Activated CD8-positive, alpha-beta memory T cell treated with anti-CD3 and anti-CD28 coated beads for 36 hours (primary cell): ENCODE measurements at regions not wholly inside any gene's neighbourhood (a gene's known extent, or its start where the extent isn't known, plus 50 kb on each side); places are given as distances from the start of the nearest gene placed in this dataset.
"Not testable (repeated sequence)": the region's sequence is repeated elsewhere in the genome, so short reads cannot be mapped to it uniquely, and the experiment has no call there.

Experiments used
- CTCF ChIA-PET: fragments of 350-600 bp; sonication (Branson Sonifier 250); formaldehyde crosslinking; loops from one replicate; lab custom pipeline; 2021; ENCODE audit warnings: antibody characterized with exemption; lab: Charles Lee
- POLR2A ChIA-PET: fragments of 350-600 bp; sonication (Branson Sonifier 250); formaldehyde crosslinking; loops from one replicate; lab custom pipeline; 2021; ENCODE audit warnings: antibody characterized with exemption; lab: Charles Lee

- ChIA-PET CTCF (no interaction called here), POLR2A (no interaction called here)
Measured at GRCh38 chr4:111281219-111281618, 658.3 kb upstream of the PITX2 start.

GRCh38 chr4:111282035-111282434 is 659.2 kb upstream of the PITX2 start:
- CTCF ChIA-PET = no interaction called here

GRCh38 chr4:111283066-111283677 is 660.3 kb upstream of the PITX2 start:
- ChIA-PET POLR2A (no interaction called here), CTCF (no interaction called here)

More at GRCh38 chr4:111282035-111282434, 659.2 kb upstream of the PITX2 start:
- POLR2A ChIA-PET = no interaction called here

GRCh38 chr4:111296466-111296865 is 673.6 kb upstream of the PITX2 start:
- ChIA-PET CTCF (no interaction called here), POLR2A (no interaction called here)

- POLR2A ChIA-PET = no interaction called here
- CTCF ChIA-PET = no interaction called here
Measured at GRCh38 chr4:111303806-111304205, 680.9 kb upstream of the PITX2 start.

GRCh38 chr4:111323496-111323895 is 700.6 kb upstream of the PITX2 start:
- POLR2A ChIA-PET = no interaction called here

GRCh38 chr4:111323916-111324315 is 701.0 kb upstream of the PITX2 start:
- CTCF ChIA-PET = no interaction called here
- POLR2A ChIA-PET = no interaction called here

More at GRCh38 chr4:111323496-111323895, 700.6 kb upstream of the PITX2 start:
- CTCF ChIA-PET = no interaction called here

GRCh38 chr4:111326450-111326849 is 703.6 kb upstream of the PITX2 start:
- ChIA-PET POLR2A (no interaction called here), CTCF (no interaction called here)

- POLR2A ChIA-PET = no interaction called here
Measured at GRCh38 chr4:111330786-111331185, 707.9 kb upstream of the PITX2 start.

GRCh38 chr4:111334361-111334760 is 711.5 kb upstream of the PITX2 start:
- POLR2A ChIA-PET = no interaction called here
- CTCF ChIA-PET = no interaction called here

More at GRCh38 chr4:111330786-111331185, 707.9 kb upstream of the PITX2 start:
- CTCF ChIA-PET = no interaction called here

GRCh38 chr4:111337186-111337876 is 714.5 kb upstream of the PITX2 start:
- POLR2A ChIA-PET, CTCF ChIA-PET: not testable (repeated sequence)

- CTCF ChIA-PET = interaction anchor here (0.5 kb wide), 1 partner anchor 15 kb away, joined by 6 read pairs; no protein-coding TSS in a partner anchor
Measured at GRCh38 chr4:111359602-111360001, 736.7 kb upstream of the PITX2 start.

GRCh38 chr4:111360906-111361305 is 738.0 kb upstream of the PITX2 start:
- POLR2A ChIA-PET = no interaction called here
- CTCF ChIA-PET = no interaction called here

More at GRCh38 chr4:111359602-111360001, 736.7 kb upstream of the PITX2 start:
- POLR2A ChIA-PET = no interaction called here

- CTCF ChIA-PET = no interaction called here
- POLR2A ChIA-PET = no interaction called here
Measured at GRCh38 chr4:111362941-111363361, 740.1 kb upstream of the PITX2 start.

GRCh38 chr4:111377880-111378279 is 755.0 kb upstream of the PITX2 start:
- POLR2A ChIA-PET, CTCF ChIA-PET: not testable (repeated sequence)

- ChIA-PET CTCF (no interaction called here), POLR2A (no interaction called here)
Measured at GRCh38 chr4:111388561-111388960, 756.7 kb upstream of the FAM241A start.

- CTCF ChIA-PET = no interaction called here
- POLR2A ChIA-PET = no interaction called here
Measured at GRCh38 chr4:111391829-111392228, 753.4 kb upstream of the FAM241A start.

GRCh38 chr4:111393781-111394180 is 751.5 kb upstream of the FAM241A start:
- CTCF ChIA-PET = no interaction called here
- POLR2A ChIA-PET = no interaction called here

GRCh38 chr4:111398906-111399330 is 746.3 kb upstream of the FAM241A start:
- ChIA-PET POLR2A (no interaction called here), CTCF (no interaction called here)

GRCh38 chr4:111399623-111400022 is 745.6 kb upstream of the FAM241A start:
- ChIA-PET CTCF (no interaction called here), POLR2A (no interaction called here)

- CTCF ChIA-PET = no interaction called here
- POLR2A ChIA-PET = no interaction called here
Measured at GRCh38 chr4:111400741-111401140, 744.5 kb upstream of the FAM241A start.
